ENCODE measurements at regions not wholly inside any gene's neighbourhood (a gene's known extent, or its start where the extent isn't known, plus 50 kb on each side); places are given as distances from the start of the nearest gene placed in this dataset.

GRCh38 chrX:20459410-20460350 is 193.0 kb upstream of the RPS6KA3 start:
- TF ChIP-seq, protein P1, sequence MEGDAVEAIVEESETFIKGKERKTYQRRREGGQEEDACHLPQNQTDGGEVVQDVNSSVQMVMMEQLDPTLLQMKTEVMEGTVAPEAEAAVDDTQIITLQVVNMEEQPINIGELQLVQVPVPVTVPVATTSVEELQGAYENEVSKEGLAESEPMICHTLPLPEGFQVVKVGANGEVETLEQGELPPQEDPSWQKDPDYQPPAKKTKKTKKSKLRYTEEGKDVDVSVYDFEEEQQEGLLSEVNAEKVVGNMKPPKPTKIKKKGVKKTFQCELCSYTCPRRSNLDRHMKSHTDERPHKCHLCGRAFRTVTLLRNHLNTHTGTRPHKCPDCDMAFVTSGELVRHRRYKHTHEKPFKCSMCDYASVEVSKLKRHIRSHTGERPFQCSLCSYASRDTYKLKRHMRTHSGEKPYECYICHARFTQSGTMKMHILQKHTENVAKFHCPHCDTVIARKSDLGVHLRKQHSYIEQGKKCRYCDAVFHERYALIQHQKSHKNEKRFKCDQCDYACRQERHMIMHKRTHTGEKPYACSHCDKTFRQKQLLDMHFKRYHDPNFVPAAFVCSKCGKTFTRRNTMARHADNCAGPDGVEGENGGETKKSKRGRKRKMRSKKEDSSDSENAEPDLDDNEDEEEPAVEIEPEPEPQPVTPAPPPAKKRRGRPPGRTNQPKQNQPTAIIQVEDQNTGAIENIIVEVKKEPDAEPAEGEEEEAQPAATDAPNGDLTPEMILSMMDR (conservative IDR thresholded peaks at IDR 0.05; ENCODE audit: low read length) = no peak
- TF ChIP-seq EZH2phosphoT487 (IDR thresholded peaks at IDR 0.05; ENCODE audit: borderline replicate concordance, low read depth, low read length) = no peak
